NCI-H2171 treated with DMSO at 0.1 percent for 48 hours (cell line): ENCODE measurements at regions not wholly inside any gene's neighbourhood (a gene's known extent, or its start where the extent isn't known, plus 50 kb on each side); places are given as distances from the start of the nearest gene placed in this dataset.
"Not testable (repeated sequence)": the region's sequence is repeated elsewhere in the genome, so short reads cannot be mapped to it uniquely, and the experiment has no call there.

Experiments used
- DNase-seq: peaks from one replicate; lab custom pipeline; 2025; lab: John Stamatoyannopoulos, UW

- no peak for DNase-seq
Observed at GRCh38 chr1:14392859-14393365, 205.6 kb upstream of the KAZN start.

GRCh38 chr1:14396100-14396499 lies 202.4 kb upstream of the KAZN start:
- no peak for DNase-seq

- DNase-seq, result no peak
Observed at GRCh38 chr1:14403961-14404645, 194.4 kb upstream of the KAZN start.

GRCh38 chr1:14404862-14405301 lies 193.6 kb upstream of the KAZN start:
- DNase-seq, result no peak

GRCh38 chr1:14412235-14412634 lies 186.2 kb upstream of the KAZN start:
- no peak for DNase-seq

- DNase-seq, result no peak
Observed at GRCh38 chr1:14413819-14414490, 184.5 kb upstream of the KAZN start.

GRCh38 chr1:14415396-14415795 lies 183.1 kb upstream of the KAZN start:
- DNase-seq, result no peak

- DNase-seq, result not testable (repeated sequence)
Observed at GRCh38 chr1:14419778-14420218, 178.7 kb upstream of the KAZN start.

GRCh38 chr1:14420686-14421085 lies 177.8 kb upstream of the KAZN start:
- no peak for DNase-seq

- DNase-seq, result no peak
Observed at GRCh38 chr1:14421295-14421976, 177.0 kb upstream of the KAZN start.

GRCh38 chr1:14421977-14422609 lies 176.4 kb upstream of the KAZN start:
- DNase-seq, result no peak

GRCh38 chr1:14424325-14425002 lies 174.0 kb upstream of the KAZN start:
- DNase-seq, result no peak

GRCh38 chr1:14426854-14427253 lies 171.6 kb upstream of the KAZN start:
- no peak for DNase-seq

- no peak for DNase-seq
Observed at GRCh38 chr1:14429577-14429976, 168.9 kb upstream of the KAZN start.

- not testable (repeated sequence) for DNase-seq
Observed at GRCh38 chr1:14432728-14433127, 165.8 kb upstream of the KAZN start.

- no peak for DNase-seq
Observed at GRCh38 chr1:14435368-14436023, 163.0 kb upstream of the KAZN start.

- DNase-seq, result no peak
Observed at GRCh38 chr1:14437417-14437918, 161.0 kb upstream of the KAZN start.

GRCh38 chr1:14438127-14438769 lies 160.2 kb upstream of the KAZN start:
- DNase-seq, result no peak

- DNase-seq, result no peak
Observed at GRCh38 chr1:14439015-14439414, 159.5 kb upstream of the KAZN start.

- DNase-seq, result no peak
Observed at GRCh38 chr1:14440166-14440565, 158.3 kb upstream of the KAZN start.

GRCh38 chr1:14440731-14441130 lies 157.8 kb upstream of the KAZN start:
- no peak for DNase-seq
